ENCODE measurements at regions not wholly inside any gene's neighbourhood (a gene's known extent, or its start where the extent isn't known, plus 50 kb on each side); places are given as distances from the start of the nearest gene placed in this dataset.

DNA sequence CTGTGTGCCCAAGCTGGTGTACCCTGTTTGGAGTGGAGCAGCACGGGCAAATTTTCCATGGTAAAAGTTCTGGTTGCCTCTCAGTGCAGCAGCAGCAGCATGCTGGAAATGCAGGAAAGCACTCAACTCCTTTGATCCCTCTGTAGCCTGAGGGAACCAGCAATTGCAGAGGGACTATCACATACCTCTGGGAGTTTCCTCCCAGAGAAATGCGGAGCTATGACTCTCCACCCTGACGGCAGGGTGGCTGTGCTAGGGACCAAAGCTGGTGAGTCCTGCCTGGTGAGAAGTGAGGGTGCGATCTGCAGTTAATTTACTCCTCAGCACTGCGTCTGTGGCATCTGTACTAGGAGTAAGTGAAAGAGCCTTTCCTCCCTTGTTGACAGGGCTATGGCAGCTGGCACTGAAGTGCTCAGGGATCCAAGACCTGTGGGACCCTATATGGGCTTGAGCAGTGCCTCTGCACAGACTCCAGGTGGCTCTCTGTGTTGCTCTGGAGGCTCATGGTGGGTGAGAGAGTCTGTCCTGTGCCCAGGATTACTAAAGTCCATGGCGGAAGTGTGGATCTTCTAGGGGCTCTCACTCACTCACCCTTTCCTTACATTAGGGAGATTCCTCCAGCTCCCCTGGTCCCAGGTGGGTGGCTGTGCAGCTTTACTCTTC is 601.2 kb upstream of the TYRP1 start:
- TF ChIP-seq, protein P1, sequence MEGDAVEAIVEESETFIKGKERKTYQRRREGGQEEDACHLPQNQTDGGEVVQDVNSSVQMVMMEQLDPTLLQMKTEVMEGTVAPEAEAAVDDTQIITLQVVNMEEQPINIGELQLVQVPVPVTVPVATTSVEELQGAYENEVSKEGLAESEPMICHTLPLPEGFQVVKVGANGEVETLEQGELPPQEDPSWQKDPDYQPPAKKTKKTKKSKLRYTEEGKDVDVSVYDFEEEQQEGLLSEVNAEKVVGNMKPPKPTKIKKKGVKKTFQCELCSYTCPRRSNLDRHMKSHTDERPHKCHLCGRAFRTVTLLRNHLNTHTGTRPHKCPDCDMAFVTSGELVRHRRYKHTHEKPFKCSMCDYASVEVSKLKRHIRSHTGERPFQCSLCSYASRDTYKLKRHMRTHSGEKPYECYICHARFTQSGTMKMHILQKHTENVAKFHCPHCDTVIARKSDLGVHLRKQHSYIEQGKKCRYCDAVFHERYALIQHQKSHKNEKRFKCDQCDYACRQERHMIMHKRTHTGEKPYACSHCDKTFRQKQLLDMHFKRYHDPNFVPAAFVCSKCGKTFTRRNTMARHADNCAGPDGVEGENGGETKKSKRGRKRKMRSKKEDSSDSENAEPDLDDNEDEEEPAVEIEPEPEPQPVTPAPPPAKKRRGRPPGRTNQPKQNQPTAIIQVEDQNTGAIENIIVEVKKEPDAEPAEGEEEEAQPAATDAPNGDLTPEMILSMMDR (conservative IDR thresholded peaks at IDR 0.05; ENCODE audit: low read depth, low read length) = no peak
- H3K4me3 ChIP-seq (ENCODE audit: low read depth, low read length) = no peak overlapping the region
- DNase-seq (ENCODE audit: low read depth) = no peak

DNA sequence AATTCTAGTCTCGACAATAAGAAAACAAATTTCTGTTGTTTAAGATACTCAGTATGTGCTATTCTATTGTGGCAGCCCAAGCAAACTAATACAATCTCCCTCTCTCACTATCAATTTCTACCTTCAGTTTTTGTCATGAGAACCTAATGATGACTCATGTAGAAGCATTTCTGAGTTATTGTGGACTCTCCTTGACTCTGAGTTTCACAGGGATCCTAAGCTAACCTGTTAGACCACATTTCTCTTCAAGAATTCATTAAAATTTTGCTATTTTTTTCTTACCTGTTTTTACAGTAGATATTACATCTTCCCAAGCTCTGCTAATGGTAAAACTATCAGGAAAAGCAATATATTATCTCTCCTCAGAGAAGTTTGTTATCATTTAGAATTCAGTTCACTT is 599.1 kb upstream of the TYRP1 start:
- TF ChIP-seq, protein P1 (conservative IDR thresholded peaks at IDR 0.05; ENCODE audit: low read depth, low read length) = no peak
- H3K4me3 ChIP-seq (ENCODE audit: low read depth, low read length) = no peak overlapping the region
- DNase-seq (ENCODE audit: low read depth) = no peak

DNA sequence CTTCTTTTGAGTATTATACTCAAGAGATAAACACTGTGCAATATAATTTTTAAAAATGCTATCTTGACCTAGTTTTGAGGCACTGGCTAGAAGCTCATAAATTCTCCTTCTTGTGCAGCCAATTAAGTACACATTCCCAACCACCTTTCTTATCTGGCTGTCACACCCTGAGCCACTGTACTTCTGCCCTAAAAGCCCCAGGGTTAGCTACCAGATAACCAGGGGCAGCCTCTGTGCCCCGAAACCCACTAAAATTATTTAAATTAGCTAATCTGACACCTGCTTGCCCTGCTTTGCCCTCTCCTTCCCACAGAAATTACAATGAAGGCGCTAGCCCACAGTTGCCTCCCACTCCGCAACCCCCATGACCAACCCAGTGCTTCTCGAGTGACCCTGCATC is 597.3 kb upstream of the TYRP1 start:
- TF ChIP-seq, protein P1 (conservative IDR thresholded peaks at IDR 0.05; ENCODE audit: low read depth, low read length) = no peak
- no peak for DNase-seq (ENCODE audit: low read depth)
- H3K4me3 ChIP-seq (ENCODE audit: low read depth, low read length) = no peak overlapping the region

DNA sequence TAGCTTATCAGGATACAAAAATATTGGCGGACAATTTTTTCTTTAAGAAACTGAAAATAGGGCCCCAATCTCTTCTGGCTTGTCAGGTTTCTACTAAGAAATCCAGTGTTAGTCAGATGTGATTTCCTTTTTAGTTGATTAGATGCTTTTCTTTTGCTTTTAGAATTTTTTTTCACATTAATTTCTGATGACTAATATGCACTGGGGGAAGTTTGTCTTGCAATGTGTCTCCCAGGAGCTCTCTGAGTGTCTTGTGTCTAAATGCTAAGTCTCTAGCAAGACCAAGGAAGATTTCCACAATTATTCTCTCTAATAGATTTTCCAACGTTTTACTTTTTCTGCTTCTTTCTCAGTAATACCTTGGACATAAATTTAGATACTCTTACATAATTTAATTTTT is 559.8 kb upstream of the TYRP1 start:
- TF ChIP-seq, protein P1 (conservative IDR thresholded peaks at IDR 0.05; ENCODE audit: low read depth, low read length) = no peak
- DNase-seq (ENCODE audit: low read depth) = no peak
- H3K4me3 ChIP-seq (ENCODE audit: low read depth, low read length) = no peak overlapping the region

DNA sequence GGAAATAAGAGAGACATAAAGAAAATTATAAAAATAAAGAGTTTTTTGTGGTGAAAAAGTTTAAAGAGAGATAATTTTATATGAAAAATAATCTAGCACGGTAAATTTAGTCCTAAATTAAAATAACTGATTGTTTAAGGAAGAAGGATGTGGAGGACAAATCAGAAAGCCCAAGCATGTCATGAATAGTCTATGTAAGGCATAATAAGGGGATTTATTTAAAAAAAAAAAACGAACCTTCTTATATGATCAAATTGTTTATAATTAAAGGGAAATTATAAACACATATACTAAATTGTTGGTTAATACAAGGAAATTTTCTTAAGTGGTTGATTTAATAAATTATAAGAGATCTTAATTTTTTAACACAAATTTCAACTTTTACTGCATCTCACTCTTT is 551.8 kb upstream of the TYRP1 start:
- H3K4me3 ChIP-seq (ENCODE audit: low read depth, low read length) = no peak overlapping the region
- no peak for DNase-seq (ENCODE audit: low read depth)
- TF ChIP-seq, protein P1 (conservative IDR thresholded peaks at IDR 0.05; ENCODE audit: low read depth, low read length) = no peak

DNA sequence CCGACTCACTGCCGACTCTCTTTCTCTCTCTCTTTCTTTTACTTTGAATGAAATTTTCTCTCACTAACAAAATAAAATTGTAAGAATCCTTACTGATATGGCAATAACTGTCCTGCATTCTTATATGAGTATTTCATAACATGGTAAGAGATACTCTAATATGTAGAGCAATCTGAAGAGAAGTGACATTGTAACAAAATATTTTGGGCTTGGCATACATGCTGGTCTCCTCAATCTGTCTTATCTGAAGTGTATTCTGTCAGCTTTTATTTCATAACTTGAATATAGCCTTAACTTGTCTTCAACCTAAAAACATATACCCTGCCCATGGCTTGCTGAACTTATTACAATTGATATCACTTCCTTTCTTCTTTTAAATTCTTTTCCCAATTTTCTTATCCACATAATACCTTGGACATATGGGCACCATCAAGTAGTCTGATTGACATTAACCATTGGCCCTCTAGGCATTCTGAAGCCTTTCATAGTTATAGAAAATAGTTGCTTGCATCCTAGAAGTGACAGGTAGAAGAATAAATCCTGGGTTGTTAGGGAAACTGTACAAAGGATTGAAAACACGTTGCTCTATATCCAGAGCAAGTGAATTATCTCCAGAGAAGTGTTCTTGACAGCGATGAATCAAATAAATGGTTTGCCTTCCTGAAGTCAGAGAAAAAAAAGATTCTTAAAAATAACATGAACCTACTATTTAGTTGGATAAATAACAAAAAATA is 537.6 kb upstream of the TYRP1 start:
- no peak overlapping the region for H3K4me3 ChIP-seq (ENCODE audit: low read depth, low read length)
- TF ChIP-seq, protein P1 (conservative IDR thresholded peaks at IDR 0.05; ENCODE audit: low read depth, low read length) = no peak
- DNase-seq (ENCODE audit: low read depth) = no peak
